ENCODE measurements at regions not wholly inside any gene's neighbourhood (a gene's known extent, or its start where the extent isn't known, plus 50 kb on each side); places are given as distances from the start of the nearest gene placed in this dataset.

GRCh38 chr22:48719978-48720661 is 1107.6 kb downstream of the BRD1 start:
- no peak overlapping the region for H3K14ac ChIP-seq (ENCODE audit: low read length)
- WGBS, 2 donors (ENCODE audit: extremely low coverage in 2 of 2, insufficient read length in 2 of 2, insufficient replicate concordance in 1 of 2): no CpG with 5 or more reads among the region's 23 CpGs
- H2BK12ac ChIP-seq (ENCODE audit: low read length): no peak overlapping the region
- peaks cover 0 to 7% of the 10 kb centered on the region in 2 donors for H3K4me1 ChIP-seq (ENCODE audit: control insufficient read depth in 2 of 2, insufficient read depth in 1 of 2, low read depth in 1 of 2, low read length in 2 of 2)
- peak overlapping the region; percentile 11 for H3K18ac ChIP-seq (ENCODE audit: low read length)
- no peak overlapping the region for H3K9ac ChIP-seq (ENCODE audit: low read depth, low read length, poor library complexity)
- DNase-seq (ENCODE audit: low spot score): no peak
- H4K91ac ChIP-seq (ENCODE audit: low read depth, low read length, poor library complexity): no peak overlapping the region
- H3K79me1 ChIP-seq (ENCODE audit: low read depth, low read length): peaks cover 2% of the 10 kb centered on the region
- no peak overlapping the region for H2AFZ ChIP-seq (ENCODE audit: low read length)
- no peak overlapping the region for H2AK5ac ChIP-seq (ENCODE audit: low read depth, low read length)
- no peak overlapping the region for H4K8ac ChIP-seq (ENCODE audit: low read depth, low read length)
- no peak overlapping the region for H2BK120ac ChIP-seq (ENCODE audit: low read depth, low read length)
- H3K27ac ChIP-seq (replicated peaks; ENCODE audit: low read length): no peak overlapping the region
- no peak overlapping the region for H3K23ac ChIP-seq (ENCODE audit: low read depth, low read length, poor library complexity)
- H3K9me3 ChIP-seq (replicated peaks in 1 of 2; ENCODE audit: control insufficient read depth in 2 of 2, insufficient read depth in 1 of 2, low read depth in 1 of 2, low read length in 2 of 2): peaks cover 0 to 5% of the 10 kb centered on the region in 2 donors
- H3K4me3 ChIP-seq (ENCODE audit: low read length in 2 of 2): no peak overlapping the region
- no peaks in the 10 kb centered on the region for H3K36me3 ChIP-seq (replicated peaks in 1 of 2; ENCODE audit: control insufficient read depth in 2 of 2, insufficient read depth in 2 of 2, low read length in 2 of 2)
- no peaks in the 10 kb centered on the region for H3K27me3 ChIP-seq (ENCODE audit: control insufficient read depth in 3 of 3, insufficient read depth in 3 of 3, low read depth in 1 of 3, low read length in 3 of 3)
- H3K4me2 ChIP-seq (ENCODE audit: insufficient read depth, low read length, poor library complexity, severe bottlenecking): no peak overlapping the region
- no peak overlapping the region for H2BK5ac ChIP-seq (ENCODE audit: low read length)
- H2BK15ac ChIP-seq (ENCODE audit: low read length): no peak overlapping the region
- H3K4ac ChIP-seq (ENCODE audit: low read length): no peak overlapping the region

GRCh38 chr22:48718818-48719500 is 1108.7 kb downstream of the BRD1 start:
- Histone ChIP-seq H4K91ac (ENCODE audit: low read depth, low read length, poor library complexity) (no peak overlapping the region), H3K9me3 (replicated peaks in 1 of 2; ENCODE audit: control insufficient read depth in 2 of 2, insufficient read depth in 1 of 2, low read depth in 1 of 2, low read length in 2 of 2) (peaks cover 0 to 3% of the 10 kb centered on the region in 2 donors), H3K4me3 (ENCODE audit: low read length in 2 of 2) (no peak overlapping the region), H2BK12ac (ENCODE audit: low read length) (peak overlapping the region; percentile 87), H3K14ac (ENCODE audit: low read length) (no peak overlapping the region), H2BK120ac (ENCODE audit: low read depth, low read length) (no peak overlapping the region), H3K27me3 (ENCODE audit: control insufficient read depth in 3 of 3, insufficient read depth in 3 of 3, low read depth in 1 of 3, low read length in 3 of 3) (no peaks in the 10 kb centered on the region), H3K4me1 (ENCODE audit: control insufficient read depth in 2 of 2, insufficient read depth in 1 of 2, low read depth in 1 of 2, low read length in 2 of 2) (peaks cover 0 to 7% of the 10 kb centered on the region in 2 donors), H3K4ac (ENCODE audit: low read length) (no peak overlapping the region), H3K79me1 (ENCODE audit: low read depth, low read length) (peaks cover 2% of the 10 kb centered on the region), H3K4me2 (ENCODE audit: insufficient read depth, low read length, poor library complexity, severe bottlenecking) (no peak overlapping the region), H3K18ac (ENCODE audit: low read length) (peak overlapping the region; percentile 78), H3K23ac (ENCODE audit: low read depth, low read length, poor library complexity) (no peak overlapping the region), H2BK5ac (ENCODE audit: low read length) (peak overlapping the region; percentile 4), H3K36me3 (replicated peaks in 1 of 2; ENCODE audit: control insufficient read depth in 2 of 2, insufficient read depth in 2 of 2, low read length in 2 of 2) (peaks cover 0 to 8% of the 10 kb centered on the region in 2 donors), H2AK5ac (ENCODE audit: low read depth, low read length) (peak overlapping the region; percentile 63), H2BK15ac (ENCODE audit: low read length) (peak overlapping the region; percentile 65), H4K8ac (ENCODE audit: low read depth, low read length) (no peak overlapping the region), H3K9ac (ENCODE audit: low read depth, low read length, poor library complexity) (no peak overlapping the region), H2AFZ (ENCODE audit: low read length) (no peak overlapping the region), H3K27ac (replicated peaks; ENCODE audit: low read length) (no peak overlapping the region)
- no CpG with 5 or more reads among the region's 22 CpGs for WGBS, 2 donors (ENCODE audit: extremely low coverage in 2 of 2, insufficient read length in 2 of 2, insufficient replicate concordance in 1 of 2)
- no peak for DNase-seq (ENCODE audit: low spot score)

- peak overlapping the region; percentile 36 for H3K9ac ChIP-seq (ENCODE audit: low read depth, low read length, poor library complexity)
- no peak overlapping the region for H3K27ac ChIP-seq (replicated peaks; ENCODE audit: low read length)
- H3K4ac ChIP-seq (ENCODE audit: low read length): no peak overlapping the region
- peaks cover 0 to 7% of the 10 kb centered on the region in 2 donors for H3K4me1 ChIP-seq (ENCODE audit: control insufficient read depth in 2 of 2, insufficient read depth in 1 of 2, low read depth in 1 of 2, low read length in 2 of 2)
- no peak overlapping the region for H2AFZ ChIP-seq (ENCODE audit: low read length)
- H4K91ac ChIP-seq (ENCODE audit: low read depth, low read length, poor library complexity): no peak overlapping the region
- peak overlapping the region; percentile 78 for H3K18ac ChIP-seq (ENCODE audit: low read length)
- peak overlapping the region; percentile 4 for H2BK5ac ChIP-seq (ENCODE audit: low read length)
- peaks cover 0 to 8% of the 10 kb centered on the region in 2 donors for H3K36me3 ChIP-seq (replicated peaks in 1 of 2; ENCODE audit: control insufficient read depth in 2 of 2, insufficient read depth in 2 of 2, low read length in 2 of 2)
- H3K27me3 ChIP-seq (ENCODE audit: control insufficient read depth in 3 of 3, insufficient read depth in 3 of 3, low read depth in 1 of 3, low read length in 3 of 3): no peaks in the 10 kb centered on the region
- peak overlapping the region; percentile 74 for H2AK5ac ChIP-seq (ENCODE audit: low read depth, low read length)
- peaks cover 3% of the 10 kb centered on the region for H3K79me1 ChIP-seq (ENCODE audit: low read depth, low read length)
- H3K14ac ChIP-seq (ENCODE audit: low read length): peak overlapping the region; percentile 79
- H3K4me3 ChIP-seq (ENCODE audit: low read length in 2 of 2): no peak overlapping the region
- H3K4me2 ChIP-seq (ENCODE audit: insufficient read depth, low read length, poor library complexity, severe bottlenecking): no peak overlapping the region
- no CpG with 5 or more reads among the region's 31 CpGs for WGBS, 2 donors (ENCODE audit: extremely low coverage in 2 of 2, insufficient read length in 2 of 2, insufficient replicate concordance in 1 of 2)
- H2BK120ac ChIP-seq (ENCODE audit: low read depth, low read length): no peak overlapping the region
- H3K9me3 ChIP-seq (replicated peaks in 1 of 2; ENCODE audit: control insufficient read depth in 2 of 2, insufficient read depth in 1 of 2, low read depth in 1 of 2, low read length in 2 of 2): peaks cover 0 to 3% of the 10 kb centered on the region in 2 donors
- H3K23ac ChIP-seq (ENCODE audit: low read depth, low read length, poor library complexity): peak overlapping the region; percentile 81
- no peak for DNase-seq (ENCODE audit: low spot score)
- peak overlapping the region; percentile 65 for H2BK15ac ChIP-seq (ENCODE audit: low read length)
- peak overlapping the region; percentile 11 for H2BK12ac ChIP-seq (ENCODE audit: low read length)
- no peak overlapping the region for H4K8ac ChIP-seq (ENCODE audit: low read depth, low read length)
Observed at GRCh38 chr22:48717883-48718817, 1109.5 kb downstream of the BRD1 start.
